ENCODE measurements at regions not wholly inside any gene's neighbourhood (a gene's known extent, or its start where the extent isn't known, plus 50 kb on each side); places are given as distances from the start of the nearest gene placed in this dataset.

DNA sequence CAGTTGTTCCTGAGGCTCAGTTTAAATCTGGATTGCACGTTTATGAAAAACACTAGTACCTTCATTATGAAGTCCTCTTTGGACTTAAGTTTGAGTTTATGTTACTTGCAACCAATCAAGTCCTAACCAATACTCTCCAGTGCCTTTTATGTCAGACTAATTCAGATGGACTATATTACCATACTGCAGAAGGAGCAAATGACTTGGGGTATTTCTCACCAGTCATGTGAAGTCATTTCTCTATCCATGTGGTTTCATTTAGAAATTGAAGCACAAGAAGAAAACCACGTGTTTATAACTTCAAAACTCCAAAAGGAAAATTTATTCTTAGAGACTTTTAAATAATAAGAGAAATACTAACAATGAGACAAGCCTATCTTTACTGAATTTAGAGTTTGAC lies 201.6 kb downstream of the MBL2 start:
- TF ChIP-seq POLR2A (IDR thresholded peaks at IDR 0.05) (no peak), CTCF (IDR thresholded peaks at IDR 0.05) (no peak), POLR2AphosphoS5 (IDR thresholded peaks at IDR 0.05; ENCODE audit: insufficient read depth in 1 of 2, low read depth in 1 of 2) (no peak)

Measured in vagina (tissue), 2 donors.